Peyer's patch (tissue), 4 donors: ENCODE measurements at regions not wholly inside any gene's neighbourhood (a gene's known extent, or its start where the extent isn't known, plus 50 kb on each side); places are given as distances from the start of the nearest gene placed in this dataset.

Experiments
- DNase-seq, 3 donors: peaks; one replicate each; pipeline ENCODE4 v3.0.0-alpha.2; 2017 to 2019
- H3K27ac ChIP-seq, 4 donors: fragments of 200-600 bp; sonication (generic); one replicate each; pipeline ENCODE4 v1.5.1; 2016 to 2019
- H3K27me3 ChIP-seq, 2 donors: fragments of 200-600 bp; sonication (generic); one replicate each; pipeline ENCODE4 v1.5.1; 2019
- H3K36me3 ChIP-seq, 3 donors: fragments of 200-600 bp; sonication (generic); one replicate each; pipeline ENCODE4 v1.5.1; 2016 to 2019
- H3K4me1 ChIP-seq, 4 donors: fragments of 200-600 bp; sonication (generic); one replicate each; pipeline ENCODE4 v1.5.1; 2016 to 2019
- H3K4me3 ChIP-seq, 4 donors: fragments of 200-600 bp; sonication (generic); 1 replicate in 3 of 4; 2 replicates in 1 of 4; pipeline ENCODE4 v1.5.1; 2016 to 2019; ENCODE audit warnings: mild to moderate bottlenecking in 1 of 4
- H3K9me3 ChIP-seq, 4 donors: fragments of 200-600 bp; sonication (generic); one replicate each; pipeline ENCODE4 v1.5.1; 2016 to 2019; ENCODE audit warnings: mild to moderate bottlenecking in 1 of 4
- CTCF ChIP-seq, 6 experiments: fragments of 450-650 bp in 4 of 6; fragments of 200-600 bp in 2 of 6; sonication (generic) in 1 of 6; IDR thresholded peaks; one replicate each; pipeline ENCODE4 v1.5.1; 2017 to 2019; ENCODE audit warnings: antibody characterized with exemption in 6 of 6, mild to moderate bottlenecking in 3 of 6, moderate library complexity in 1 of 6
- POLR2A ChIP-seq, 2 donors: fragments of 450-650 bp; IDR thresholded peaks; one replicate each; pipeline ENCODE4 v1.5.1; 2017; ENCODE audit warnings: antibody characterized with exemption in 2 of 2, mild to moderate bottlenecking in 2 of 2, moderate library complexity in 2 of 2

GRCh38 chr13:109379930-109380329 lies 406.5 kb downstream of the IRS2 start:
- no peak for DNase-seq
- Histone ChIP-seq H3K27ac (no peak overlapping the region), H3K4me3 (no peak overlapping the region), H3K9me3 (no peaks in the 10 kb centered on the region), H3K27me3 (no peaks in the 10 kb centered on the region), H3K36me3 (no peaks in the 10 kb centered on the region), H3K4me1 (no peaks in the 10 kb centered on the region)
- no peak for TF ChIP-seq POLR2A (IDR thresholded peaks at IDR 0.05)
- no peak for TF ChIP-seq CTCF (IDR thresholded peaks at IDR 0.05)

- H3K36me3 ChIP-seq: no peaks in the 10 kb centered on the region
- no peaks in the 10 kb centered on the region for H3K9me3 ChIP-seq
- TF ChIP-seq POLR2A (IDR thresholded peaks at IDR 0.05): no peak
- TF ChIP-seq CTCF (IDR thresholded peaks at IDR 0.05): no peak
- H3K4me3 ChIP-seq: no peak overlapping the region
- no peak for DNase-seq
- no peaks in the 10 kb centered on the region for H3K27me3 ChIP-seq
- no peaks in the 10 kb centered on the region for H3K4me1 ChIP-seq
- no peak overlapping the region for H3K27ac ChIP-seq
Observed at GRCh38 chr13:109376936-109377335, 409.4 kb downstream of the IRS2 start.

GRCh38 chr13:109374609-109375200 lies 411.7 kb downstream of the IRS2 start:
- H3K36me3 ChIP-seq: no peaks in the 10 kb centered on the region
- no peaks in the 10 kb centered on the region for H3K27me3 ChIP-seq
- no peaks in the 10 kb centered on the region for H3K9me3 ChIP-seq
- DNase-seq: no peak
- TF ChIP-seq POLR2A (IDR thresholded peaks at IDR 0.05) (no peak), CTCF (IDR thresholded peaks at IDR 0.05) (no peak)
- H3K4me1 ChIP-seq: no peaks in the 10 kb centered on the region
- no peak overlapping the region for H3K4me3 ChIP-seq
- H3K27ac ChIP-seq: no peak overlapping the region

- no peak overlapping the region for H3K27ac ChIP-seq
- H3K9me3 ChIP-seq: no peaks in the 10 kb centered on the region
- no peak for DNase-seq
- no peaks in the 10 kb centered on the region for H3K36me3 ChIP-seq
- no peaks in the 10 kb centered on the region for H3K4me1 ChIP-seq
- no peak overlapping the region for H3K4me3 ChIP-seq
- H3K27me3 ChIP-seq: no peaks in the 10 kb centered on the region
- no peak for TF ChIP-seq POLR2A (IDR thresholded peaks at IDR 0.05)
- no peak for TF ChIP-seq CTCF (IDR thresholded peaks at IDR 0.05)
Observed at GRCh38 chr13:109372666-109373065, 413.7 kb downstream of the IRS2 start.

- H3K36me3 ChIP-seq: no peaks in the 10 kb centered on the region
- no peaks in the 10 kb centered on the region for H3K4me1 ChIP-seq
- H3K27me3 ChIP-seq: no peaks in the 10 kb centered on the region
- TF ChIP-seq POLR2A (IDR thresholded peaks at IDR 0.05) (no peak), CTCF (IDR thresholded peaks at IDR 0.05) (no peak)
- DNase-seq: no peak
- H3K27ac ChIP-seq: no peak overlapping the region
- no peaks in the 10 kb centered on the region for H3K9me3 ChIP-seq
- no peak overlapping the region for H3K4me3 ChIP-seq
Observed at GRCh38 chr13:109371066-109371465, 415.3 kb downstream of the IRS2 start.

GRCh38 chr13:109370496-109370895 lies 415.9 kb downstream of the IRS2 start:
- DNase-seq: no peak
- Histone ChIP-seq H3K27me3 (no peaks in the 10 kb centered on the region), H3K9me3 (no peaks in the 10 kb centered on the region), H3K4me1 (no peaks in the 10 kb centered on the region), H3K36me3 (no peaks in the 10 kb centered on the region), H3K27ac (no peak overlapping the region), H3K4me3 (no peak overlapping the region)
- TF ChIP-seq CTCF (IDR thresholded peaks at IDR 0.05) (no peak), POLR2A (IDR thresholded peaks at IDR 0.05) (no peak)
